VCaP (cell line): ENCODE measurements at regions not wholly inside any gene's neighbourhood (a gene's known extent, or its start where the extent isn't known, plus 50 kb on each side); places are given as distances from the start of the nearest gene placed in this dataset.

ENCODE experiments used
- H3K27ac ChIP-seq: fragments of 450-650 bp; 2 replicates; pipeline ENCODE4 v1.5.1; 2017
- CTCF ChIP-seq: fragments of 450-650 bp; conservative IDR thresholded peaks from 2 replicates; pipeline ENCODE4 v1.5.1; 2017; ENCODE audit warnings: mild to moderate bottlenecking, moderate library complexity

DNA sequence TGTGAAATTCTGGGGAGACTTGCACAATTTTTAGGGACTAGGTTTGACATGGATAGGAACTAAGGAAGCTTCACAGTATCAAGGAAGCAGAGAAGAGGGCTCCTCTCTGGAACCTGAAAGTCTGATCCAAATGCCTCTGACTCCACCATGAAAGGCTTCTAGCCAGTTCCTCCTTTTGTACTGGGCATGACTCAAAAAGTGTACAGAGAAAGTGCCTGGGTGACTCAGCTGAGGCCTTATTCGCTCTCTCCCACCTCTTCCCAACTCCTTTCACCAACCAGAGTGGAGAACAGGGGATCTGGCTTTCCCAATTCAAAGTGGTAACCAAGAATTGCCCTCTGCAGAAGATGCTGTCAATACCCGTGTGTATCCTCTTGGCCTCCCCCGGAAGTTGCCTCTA lies 342.9 kb upstream of the PROK2 start:
- TF ChIP-seq CTCF, result no peak

DNA sequence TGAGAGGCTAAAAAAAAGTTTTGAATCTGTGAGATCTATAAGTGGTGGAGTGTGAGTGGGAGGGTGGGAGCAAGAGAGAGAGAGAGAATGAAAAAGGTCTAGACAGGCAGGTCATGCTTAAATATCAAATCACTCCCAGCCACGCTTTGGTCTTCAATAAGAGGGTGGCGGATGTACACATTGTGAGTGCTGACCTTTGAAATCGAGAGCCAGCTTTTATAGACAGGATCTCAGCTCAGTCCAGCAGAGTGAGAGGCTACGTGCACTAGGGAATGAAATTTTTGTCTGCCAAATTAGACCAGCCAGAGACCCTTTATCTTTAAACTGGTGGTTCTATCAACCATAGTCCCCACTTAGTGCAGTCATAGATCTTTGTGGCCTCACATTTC lies 342.3 kb upstream of the PROK2 start:
- H3K27ac ChIP-seq, result no peak overlapping the region
- TF ChIP-seq CTCF, result no peak

More for the DNA sequence above, 342.9 kb upstream of the PROK2 start:
- no peak overlapping the region; the same call in 1 of the 2 replicates for H3K27ac ChIP-seq

DNA sequence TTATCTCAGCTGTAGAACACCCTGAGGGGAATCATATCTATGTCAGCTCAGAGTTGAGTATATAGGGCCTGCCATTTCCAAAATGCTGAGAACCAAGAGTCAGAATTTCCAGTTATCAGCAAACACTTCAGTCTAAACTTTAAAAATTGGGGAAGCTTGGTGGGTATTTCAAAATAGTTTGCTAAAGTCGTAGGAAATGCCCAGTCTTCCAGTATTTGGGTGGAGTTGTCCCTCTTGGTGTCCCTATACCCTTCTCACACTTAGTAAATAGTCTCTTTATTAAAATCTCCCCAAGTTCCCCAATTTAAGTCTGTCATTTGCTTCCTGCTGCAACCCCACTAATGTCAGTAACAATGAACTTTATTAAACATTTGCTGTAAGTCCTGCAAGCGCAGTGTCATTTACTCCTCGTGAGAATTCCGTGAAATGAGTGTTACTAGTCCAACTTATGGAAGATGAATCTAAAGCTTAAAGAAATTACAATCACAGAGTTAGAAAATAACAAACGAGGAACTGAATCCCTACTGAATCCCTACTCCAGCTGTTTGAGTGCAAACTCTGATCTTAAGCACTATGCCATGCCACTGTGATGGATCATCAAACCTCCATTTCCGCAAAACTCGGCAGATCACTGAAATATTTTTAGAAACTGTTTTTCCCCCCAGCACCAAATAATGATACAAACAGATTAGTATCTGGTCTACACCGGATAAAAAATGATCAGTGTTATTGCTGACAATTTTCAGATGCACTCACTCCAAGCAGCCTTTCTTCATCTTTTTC lies 341.7 kb upstream of the PROK2 start:
- no peak overlapping the region for H3K27ac ChIP-seq
- TF ChIP-seq CTCF, result no peak

DNA sequence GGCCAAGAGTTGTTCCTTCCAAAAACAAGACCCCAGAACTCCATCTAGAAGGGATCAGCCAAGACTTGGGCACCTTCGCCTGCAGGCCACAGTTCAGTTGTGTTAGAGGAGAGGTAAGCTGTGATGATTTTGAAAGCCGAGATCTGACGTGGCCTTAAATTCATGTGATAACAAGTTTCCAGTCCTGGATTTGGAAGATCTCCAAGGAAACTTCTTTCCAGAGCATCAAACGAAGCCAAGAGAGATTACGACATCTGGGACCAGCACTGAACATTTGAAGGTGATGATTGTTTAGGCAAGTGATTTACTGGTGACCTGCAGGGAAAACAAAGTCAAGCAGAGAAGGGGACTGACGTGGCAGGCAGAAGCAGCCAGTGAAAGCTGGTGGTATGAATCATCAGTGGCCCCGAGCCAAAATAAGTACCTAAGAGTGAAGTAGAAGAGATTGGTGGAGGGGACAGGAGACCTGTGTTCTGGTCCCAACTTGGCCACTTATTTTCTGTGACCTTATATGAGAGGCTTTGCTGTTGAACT lies 339.0 kb upstream of the PROK2 start:
- no peak overlapping the region for H3K27ac ChIP-seq
- TF ChIP-seq CTCF, result no peak

GRCh38 chr3:72120806-72121778 lies 336.1 kb upstream of the PROK2 start:
- no peak overlapping the region for H3K27ac ChIP-seq
- TF ChIP-seq CTCF, result no peak

- H3K27ac ChIP-seq, result no peak overlapping the region
Measured at GRCh38 chr3:72120039-72120438, 335.1 kb upstream of the PROK2 start.

More at GRCh38 chr3:72120039-72120438, 335.1 kb upstream of the PROK2 start:
- no peak for TF ChIP-seq CTCF
